Stimulated activated CD8-positive, alpha-beta memory T cell treated with anti-CD3 and anti-CD28 coated beads, Interleukin-15, amount 100 ng/mL, for 1 hour (primary cell): ENCODE measurements at regions not wholly inside any gene's neighbourhood (a gene's known extent, or its start where the extent isn't known, plus 50 kb on each side); places are given as distances from the start of the nearest gene placed in this dataset.

Experiments used
- DNase-seq: peaks from one replicate; pipeline ENCODE4 v3.0.0-alpha.2; 2020; ENCODE audit warnings: low read depth

DNA sequence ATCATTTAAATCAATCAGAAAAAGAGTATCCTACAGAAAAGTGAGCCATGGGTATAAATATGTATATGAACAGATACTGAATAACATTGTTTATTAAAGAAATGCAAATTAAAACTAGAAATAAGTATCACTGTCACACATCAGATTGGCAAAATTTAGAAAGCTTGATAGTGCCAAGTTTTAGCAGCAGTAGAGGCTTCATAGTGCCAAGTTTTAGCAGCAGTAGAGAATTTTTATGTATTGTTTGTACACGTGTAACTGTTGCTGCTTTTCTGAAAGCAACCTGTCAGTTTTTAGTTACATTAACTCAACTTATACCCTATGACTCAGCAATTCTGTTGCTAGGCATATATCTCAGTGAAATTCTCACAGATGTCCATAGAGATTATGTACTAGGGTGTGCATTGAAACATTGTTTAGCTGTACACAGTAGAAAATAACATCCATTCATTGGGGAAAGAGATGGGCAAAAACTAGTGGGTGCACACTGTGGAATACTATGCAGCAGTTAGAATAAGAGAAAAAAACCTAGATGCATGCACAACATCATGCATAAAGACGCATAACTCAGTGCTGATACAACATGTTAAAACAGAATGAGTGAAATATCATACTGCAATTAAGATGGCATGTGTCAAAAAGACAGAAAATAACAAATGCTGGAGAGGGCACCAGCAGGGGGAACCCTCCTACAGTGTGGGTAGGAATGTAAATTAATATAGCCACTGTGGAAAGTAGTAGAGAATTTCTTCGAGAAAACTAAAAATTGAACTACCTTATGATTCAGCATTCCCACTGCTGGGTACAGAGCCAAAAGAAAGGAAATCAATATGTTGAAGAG is 294.5 kb upstream of the NT5C1B start:
- DNase-seq = no peak

DNA sequence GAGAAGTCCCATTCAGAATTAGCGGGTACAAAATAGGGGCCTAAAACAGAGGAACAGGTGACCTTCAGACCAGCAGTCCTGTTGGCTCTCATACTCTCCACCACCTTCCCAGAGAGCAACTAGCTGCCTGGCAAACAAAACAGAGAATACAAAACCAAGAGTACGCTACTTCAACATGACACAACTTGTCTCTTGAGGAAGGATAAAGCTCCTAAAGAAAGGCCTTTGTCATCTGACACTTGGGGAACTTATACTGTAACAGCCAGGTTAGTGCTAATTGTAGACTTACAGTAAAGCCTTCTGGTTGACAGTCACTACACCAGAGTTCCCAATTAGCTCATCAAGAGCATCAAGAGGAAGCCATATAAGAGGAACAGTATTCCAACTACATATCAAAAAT is 282.1 kb upstream of the NT5C1B start:
- no peak for DNase-seq

DNA sequence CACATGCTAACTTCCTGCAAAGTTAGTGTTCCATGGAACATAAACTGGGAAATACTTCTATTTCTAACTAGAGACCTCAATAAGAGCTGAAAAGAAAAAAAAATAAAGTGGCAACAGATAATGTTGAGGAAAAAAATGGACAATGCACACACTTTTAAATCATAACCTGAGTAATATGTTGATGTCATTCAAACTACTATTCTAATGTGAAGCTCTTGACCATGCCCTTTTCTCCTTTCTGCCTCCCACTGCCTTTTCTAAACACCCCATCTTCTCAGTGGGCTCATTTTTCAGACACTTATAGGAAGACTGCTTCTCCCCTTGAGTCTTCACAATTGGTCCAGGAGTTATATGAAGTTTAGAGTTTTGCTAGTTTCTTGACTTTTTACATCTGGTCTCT is 280.9 kb upstream of the NT5C1B start:
- no peak for DNase-seq

DNA sequence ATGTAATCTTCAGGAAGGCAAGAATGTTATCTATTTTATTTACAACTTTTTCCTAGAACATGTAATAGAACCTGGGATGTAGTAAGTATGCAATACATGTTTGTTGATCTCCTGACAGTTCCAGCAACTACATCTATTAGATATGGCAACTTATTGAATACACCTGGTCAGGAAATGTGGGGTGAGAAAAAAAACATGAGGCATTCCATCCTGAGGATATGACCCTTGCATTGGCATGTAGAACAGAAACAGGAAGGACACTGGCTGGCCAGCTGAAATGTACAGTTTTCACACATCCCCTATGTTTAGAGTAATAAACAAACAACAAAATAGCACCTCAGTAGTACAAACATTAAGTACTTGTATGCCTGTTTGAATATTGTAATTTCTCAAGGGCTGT is 272.6 kb upstream of the NT5C1B start:
- DNase-seq = no peak

DNA sequence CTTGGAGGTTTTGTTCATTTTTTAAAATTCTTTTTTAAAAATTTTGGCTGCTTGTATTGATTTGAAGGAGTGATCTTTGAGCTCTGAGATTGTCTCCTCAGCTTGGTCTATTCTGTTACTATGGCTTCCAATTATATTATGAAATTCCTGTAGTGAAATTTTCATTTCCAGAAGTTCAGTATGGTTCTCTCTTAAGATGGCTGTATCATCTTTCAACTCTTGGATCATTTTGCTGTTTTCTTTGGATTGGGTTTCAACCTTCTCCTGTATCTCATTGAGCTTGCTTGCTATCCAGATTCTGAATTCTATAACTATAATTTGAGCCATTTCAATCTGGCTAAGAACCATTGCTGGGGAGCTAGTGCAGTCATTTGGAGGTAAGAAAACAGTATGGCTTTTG is 270.8 kb upstream of the NT5C1B start:
- no peak for DNase-seq

DNA sequence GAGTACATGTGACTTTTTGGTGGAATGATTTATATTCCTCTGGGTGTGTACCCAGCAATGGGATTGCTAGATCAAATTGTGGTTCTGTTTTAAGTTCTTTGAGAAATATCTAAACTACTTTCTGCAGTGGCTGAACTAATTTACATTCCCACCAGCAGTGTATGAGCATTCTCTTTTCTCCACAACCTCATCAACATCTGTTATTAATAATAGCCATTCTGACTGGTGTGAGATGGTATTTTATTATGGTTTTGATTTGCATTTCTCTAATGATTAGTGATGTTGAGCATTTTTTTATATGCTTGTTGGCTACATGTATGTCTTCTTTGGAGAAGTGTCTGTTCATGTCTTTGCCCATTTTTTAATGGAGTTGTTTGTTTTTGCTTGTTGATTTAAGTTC is 267.4 kb upstream of the NT5C1B start:
- DNase-seq = no peak

DNA sequence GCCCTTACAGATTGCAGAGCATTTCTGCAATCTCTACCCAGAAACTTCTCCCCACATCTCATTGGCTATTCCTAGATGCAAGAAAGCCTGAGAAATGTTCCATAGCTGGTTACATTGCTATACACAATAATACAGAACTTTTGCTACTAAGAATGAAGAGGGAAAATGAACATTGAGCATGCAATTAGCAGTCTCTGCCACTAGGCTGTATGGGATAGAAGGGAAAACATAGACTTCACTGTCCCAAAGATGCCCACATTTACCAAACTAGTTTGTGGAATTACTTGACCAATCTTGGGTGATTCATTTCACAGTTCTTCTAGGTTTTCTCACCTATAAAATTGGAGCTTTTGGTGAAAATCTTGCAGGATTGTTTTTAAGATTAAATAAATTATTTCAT is 265.7 kb upstream of the NT5C1B start:
- no peak for DNase-seq

DNA sequence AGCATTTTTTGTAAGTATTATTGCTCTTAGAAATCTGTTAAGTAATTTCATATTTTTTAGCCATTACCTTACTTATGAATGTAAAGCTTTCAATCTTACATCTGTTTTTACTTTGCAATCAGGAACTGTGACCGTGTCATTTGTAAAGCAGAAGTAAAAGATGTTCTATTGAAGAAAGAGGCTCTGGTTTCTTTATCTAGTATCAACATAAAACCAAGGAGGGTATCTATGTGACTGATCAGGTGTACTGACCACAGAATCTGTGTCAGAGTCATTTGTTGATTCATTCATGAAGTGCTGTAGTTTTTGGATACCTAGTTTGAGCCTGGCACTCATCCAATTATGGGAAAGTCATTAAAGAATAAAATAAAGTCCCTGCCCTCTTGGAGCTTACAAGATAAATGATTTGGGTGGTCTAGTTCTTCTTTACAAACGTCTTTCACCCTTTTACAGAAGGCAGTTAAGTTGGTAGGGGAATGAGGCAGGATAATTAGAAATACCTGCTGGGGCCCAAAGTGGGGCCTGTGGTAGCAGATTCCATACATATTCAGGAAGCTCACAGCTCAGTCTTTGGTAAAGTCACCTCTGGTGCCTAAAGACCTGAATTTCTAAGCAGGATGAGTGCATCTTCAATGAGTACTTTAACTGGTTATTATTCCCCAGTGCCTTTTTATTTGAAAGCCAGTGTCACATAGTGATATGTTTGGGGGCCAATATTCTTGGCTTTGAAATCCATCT is 260.6 kb upstream of the NT5C1B start:
- no peak for DNase-seq

DNA sequence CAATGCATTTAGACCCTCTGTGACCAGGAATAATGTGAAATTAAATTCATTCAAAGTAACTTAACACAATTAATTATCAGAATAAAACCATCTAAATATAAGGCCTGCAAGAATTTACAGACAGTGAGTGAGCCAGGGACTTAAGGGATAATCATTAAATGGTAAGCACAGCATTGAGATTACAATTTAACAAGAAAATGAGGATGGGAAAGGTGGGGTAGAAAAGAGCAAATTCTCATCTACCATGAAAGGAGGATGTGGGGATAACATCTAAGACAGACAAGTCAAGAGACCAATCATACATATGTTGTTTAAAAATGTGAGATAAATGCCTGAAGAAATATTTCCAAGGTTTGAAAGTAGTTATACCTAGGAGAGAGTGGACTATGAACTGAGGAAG is 259.3 kb upstream of the NT5C1B start:
- DNase-seq = no peak

DNA sequence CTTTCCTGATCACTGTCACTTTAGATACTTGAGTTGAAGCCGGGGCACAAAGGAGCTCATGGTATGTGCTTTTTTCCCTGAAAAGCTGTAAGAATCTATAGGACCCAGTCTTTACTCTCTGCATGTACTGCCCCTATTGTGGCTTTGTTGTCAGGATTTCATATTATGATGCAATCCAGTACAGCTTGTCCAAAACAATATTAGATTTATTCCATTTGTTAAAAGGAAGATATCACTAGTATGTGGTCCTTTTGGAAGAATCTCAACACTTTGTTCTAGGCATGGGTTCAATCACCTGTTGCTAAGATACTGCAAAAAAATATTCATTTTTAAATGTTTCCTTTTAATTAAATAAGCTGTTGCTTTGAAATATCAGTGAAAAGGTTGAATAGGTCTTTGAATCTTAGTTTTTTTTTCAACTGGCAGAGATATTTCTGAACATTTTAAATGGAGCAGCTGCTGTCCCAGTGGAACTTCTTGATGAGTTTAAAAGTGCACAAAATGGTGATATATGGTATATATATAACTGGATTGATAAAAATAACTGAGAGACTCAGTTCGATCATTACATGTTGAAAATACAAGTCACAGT is 256.6 kb upstream of the NT5C1B start:
- no peak for DNase-seq

DNA sequence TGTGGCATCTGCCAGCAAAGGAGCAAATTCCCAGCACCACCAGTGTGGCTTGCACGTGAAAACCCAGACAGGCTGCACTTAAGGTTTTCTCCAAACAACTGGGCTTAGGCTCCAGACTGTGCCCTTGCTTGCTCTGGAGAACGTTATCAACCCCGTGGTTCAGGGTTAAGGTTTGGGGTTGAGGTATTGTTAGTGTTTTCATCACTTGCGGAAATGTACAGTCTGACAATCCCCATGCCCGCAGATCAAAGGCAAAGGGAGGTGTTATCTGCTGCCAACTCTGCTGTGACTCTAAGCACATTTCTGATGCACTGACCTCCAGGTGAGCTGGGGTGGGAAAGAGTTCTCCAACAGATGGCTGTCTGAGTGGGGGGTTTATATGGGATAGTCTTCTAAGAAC is 253.5 kb upstream of the NT5C1B start:
- DNase-seq = no peak

DNA sequence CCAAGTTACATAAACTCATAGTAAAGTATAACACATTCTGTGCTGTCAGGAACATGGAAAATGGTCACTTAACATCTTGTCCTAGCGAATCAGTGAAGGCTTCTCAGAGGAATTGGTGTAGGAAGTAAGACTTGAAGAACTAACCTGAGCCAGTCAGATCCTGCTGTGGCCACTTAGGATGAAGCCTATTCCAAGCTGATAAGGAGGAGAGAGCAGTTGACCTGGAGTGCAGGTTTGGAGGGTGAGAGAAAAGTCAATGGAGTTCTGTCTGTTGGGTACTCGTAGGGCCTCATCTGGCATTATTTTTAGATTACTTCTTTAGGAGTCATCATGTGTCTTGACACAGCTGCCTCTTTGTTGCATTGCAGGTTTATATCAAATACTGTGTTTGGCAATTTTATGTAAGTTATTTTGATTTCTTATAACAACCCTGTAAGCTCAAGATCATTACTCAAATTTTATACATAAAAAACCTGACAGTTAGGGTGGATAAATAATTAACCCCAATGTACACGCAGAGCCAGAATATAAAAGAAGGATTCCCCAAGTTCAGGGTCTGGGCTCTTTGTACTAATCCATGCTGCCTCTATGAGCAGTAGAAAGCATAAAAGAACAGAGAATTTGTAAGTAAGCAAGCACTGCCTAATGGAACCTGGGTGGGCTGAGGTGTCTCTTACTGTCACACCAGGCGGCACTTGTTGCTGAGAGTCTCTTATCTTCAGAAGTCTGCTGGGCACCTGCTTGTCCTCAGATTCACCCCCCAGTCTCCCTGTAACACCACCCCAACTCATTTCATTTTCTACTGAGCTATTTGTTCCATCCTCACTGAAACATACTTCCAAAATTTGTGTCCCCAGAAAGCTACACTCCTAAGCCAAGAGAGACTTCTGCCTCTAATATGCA is 252.1 kb upstream of the NT5C1B start:
- DNase-seq = no peak

DNA sequence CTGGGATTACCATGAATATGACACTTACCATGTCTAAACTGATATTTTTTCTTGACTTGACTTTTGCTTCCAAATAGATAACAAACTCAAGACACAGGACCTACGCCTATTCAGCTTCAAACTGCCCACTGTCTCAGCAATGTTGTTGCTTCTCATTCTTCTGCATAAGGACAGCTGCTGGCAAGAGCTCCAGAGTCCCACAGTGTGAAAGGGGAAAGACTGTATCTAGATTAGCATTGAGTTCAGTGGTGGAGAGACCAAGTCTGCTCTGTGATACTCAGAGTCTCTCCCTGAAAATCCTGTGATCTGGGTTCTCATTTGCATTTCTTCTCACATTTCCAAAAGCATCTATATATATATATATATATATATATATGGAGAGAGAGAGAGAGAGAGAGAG is 247.9 kb upstream of the NT5C1B start:
- no peak for DNase-seq

DNA sequence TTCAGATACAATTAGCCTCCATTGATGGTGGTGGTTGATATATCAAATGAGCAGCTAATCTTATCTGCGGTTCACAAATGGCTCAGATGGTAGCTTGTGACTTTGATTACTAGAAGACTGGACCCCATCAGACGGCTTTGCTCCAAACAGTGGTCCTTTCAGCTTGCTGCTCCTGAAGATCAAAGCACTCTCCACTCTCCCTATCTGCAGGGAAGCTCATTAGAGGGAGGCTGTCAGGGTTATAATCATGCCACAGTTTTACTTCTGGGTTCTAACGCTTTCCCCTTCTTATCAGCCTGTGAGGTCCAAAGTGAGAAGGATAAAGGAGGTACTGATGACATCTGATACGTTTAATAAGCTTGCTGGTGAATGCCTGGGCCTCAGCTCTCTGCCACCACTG is 247.1 kb upstream of the NT5C1B start:
- no peak for DNase-seq

DNA sequence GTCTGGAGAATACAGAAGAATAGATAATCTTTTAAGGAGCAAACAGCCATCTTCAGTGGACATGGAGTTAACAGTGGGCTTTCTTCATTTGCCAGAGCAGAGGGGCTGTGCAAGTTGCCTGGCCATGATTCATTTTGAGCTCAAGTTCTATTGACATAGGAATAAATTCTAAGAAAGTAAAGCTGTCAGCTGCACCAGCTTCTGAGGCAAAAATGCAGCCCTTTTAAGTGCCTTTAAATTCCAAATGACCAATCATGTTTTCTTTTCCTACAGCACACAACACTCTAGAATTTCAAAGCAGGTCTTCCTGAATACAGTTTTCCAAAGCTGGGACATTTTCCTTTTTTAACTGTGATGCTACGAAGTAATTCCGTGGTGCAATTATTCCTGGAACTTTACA is 246.4 kb upstream of the NT5C1B start:
- DNase-seq = no peak

DNA sequence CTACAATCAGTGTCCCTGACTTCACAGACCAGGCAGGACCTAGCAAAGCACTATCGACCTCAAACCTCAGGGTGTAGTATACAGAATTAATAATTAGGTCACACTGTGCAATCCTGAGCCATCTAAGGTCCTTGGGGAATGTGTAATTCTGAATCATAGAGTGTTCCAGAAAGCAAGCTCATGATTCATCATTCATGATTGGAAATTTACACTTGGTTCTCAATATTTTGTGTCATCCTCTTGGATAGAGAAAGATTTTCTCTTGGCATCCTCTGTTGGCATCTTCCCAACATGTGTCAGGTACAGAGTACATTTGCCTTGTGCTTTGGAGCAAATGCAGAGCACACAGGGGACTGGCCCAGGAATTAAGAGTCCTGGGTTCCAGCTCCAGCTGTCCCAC is 245.0 kb upstream of the NT5C1B start:
- no peak for DNase-seq

DNA sequence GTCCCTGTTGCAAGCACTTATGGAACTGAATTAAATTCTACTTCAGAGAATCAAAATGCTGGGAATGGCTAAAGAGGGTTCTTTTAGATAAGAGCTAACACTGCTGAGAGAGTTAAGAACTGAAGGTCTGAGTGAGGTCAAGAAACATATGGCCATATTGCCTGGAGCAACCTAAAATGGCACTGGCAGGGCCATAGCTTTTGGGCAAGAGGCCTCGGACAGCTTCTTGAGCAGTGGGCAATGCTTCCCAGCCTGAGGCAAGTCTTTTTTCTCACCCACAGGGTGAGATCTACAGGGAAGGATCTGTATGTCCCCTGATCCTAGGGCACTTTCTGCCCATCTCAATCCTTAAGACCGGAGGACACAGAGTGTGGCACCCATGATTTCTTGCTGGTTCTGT is 244.6 kb upstream of the NT5C1B start:
- DNase-seq = no peak

DNA sequence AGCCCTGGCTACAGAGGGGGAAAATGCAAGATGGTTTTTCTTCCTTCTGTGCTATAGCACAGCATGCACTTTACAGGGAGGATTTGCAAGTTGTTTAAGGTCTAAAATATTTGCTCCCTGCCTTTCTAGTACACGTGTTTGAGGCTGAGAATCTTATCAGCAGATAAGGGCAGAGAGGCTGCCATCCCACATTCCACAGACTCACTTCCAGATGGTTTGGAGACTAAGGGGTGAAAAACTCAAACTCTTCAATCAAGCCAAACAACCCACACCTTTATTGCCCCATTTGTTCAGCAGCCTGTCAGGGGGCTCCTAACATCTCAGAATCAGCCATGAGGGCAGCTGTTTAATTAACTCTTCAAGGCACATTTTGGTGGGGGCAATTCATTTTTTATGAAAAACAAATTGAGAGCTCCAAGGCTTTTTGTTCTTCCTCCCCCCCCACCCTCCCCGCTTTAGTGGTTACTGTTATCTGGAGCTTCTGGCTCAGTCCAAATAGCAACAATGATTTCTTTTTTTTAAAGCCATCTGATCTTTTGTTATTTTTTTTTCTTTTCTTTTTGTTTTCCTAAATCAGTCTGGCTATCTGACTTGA is 242.6 kb upstream of the NT5C1B start:
- DNase-seq = no peak

DNA sequence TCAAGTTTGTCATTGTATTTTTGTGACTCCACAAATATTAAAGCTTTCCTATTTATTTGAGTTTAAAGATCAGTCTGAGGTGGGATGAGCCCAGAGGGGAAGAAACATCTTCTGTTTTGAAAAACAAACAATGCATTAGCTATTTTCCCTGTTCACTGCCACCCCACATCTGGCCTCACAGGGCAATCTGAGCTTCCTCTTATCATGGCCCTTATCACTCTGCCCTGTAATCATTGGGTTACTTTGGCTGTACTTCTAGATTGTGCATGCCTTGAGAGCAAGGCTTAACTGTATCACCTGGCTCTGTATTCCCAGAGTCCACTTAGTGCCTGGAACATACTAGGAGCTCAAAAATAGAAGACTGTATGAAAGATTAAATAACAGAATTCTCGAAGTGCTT is 241.6 kb upstream of the NT5C1B start:
- DNase-seq = no peak

DNA sequence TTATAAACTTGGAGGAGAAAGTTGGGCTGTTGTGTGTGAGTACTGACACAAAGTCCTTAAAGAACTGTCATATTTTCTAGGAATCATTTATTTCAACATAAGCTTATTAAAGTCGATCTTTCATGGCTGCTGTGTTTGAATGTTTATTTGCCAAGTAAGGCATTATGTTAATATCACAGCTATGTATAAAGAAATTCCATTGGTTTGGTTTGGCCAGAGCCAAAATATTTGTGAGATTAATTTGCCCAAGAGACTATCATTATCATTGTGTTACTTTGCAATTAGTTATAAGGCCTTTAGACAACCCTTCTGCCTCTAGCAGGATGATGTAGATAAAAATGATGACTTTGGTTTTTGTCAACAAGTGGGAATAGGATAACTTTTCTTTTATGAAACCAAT is 240.6 kb upstream of the NT5C1B start:
- DNase-seq = no peak

DNA sequence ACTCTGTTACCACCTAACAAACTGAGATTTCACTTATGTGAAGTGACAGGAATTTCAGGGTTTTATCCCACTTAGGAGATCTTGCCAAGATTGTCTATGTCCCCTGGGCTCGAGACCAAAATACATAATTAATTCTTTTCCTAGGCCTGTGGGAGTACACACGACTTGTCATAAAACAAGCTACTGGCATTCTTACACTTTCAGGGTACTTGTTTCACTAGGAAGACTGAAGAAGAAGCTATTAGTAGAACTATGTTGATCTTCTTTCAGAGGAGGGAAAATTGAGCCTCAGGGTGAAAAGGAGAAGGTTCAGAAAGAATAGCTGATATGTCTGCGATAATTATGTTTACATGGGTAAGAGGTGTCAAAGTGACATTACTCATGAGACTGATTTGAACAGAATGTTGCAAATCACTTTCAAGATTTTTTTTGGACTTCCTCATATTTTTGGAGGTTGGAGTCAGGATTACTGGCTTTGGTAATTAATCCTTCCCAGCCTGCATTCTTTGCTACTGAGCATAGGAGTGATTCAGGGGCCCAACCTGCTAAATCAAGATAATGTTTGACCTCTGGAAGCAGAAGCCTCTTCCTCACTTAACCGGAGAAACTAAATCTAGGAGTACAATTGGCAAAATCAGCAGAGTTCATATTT is 240.0 kb upstream of the NT5C1B start:
- no peak for DNase-seq
